Calu3 (cell line): ENCODE measurements at regions not wholly inside any gene's neighbourhood (a gene's known extent, or its start where the extent isn't known, plus 50 kb on each side); places are given as distances from the start of the nearest gene placed in this dataset.

Experiments used
- BruUV-seq: library from RNA; stranded (reverse); fragments of 400-500 nt; replicated peaks from 2 replicates; lab custom pipeline; 2021; lab: Mats Ljungman, UMichigan
- CTCF ChIA-PET: fragments of 300-600 bp; sonication (Branson Sonifier 250); formaldehyde crosslinking; loops from one replicate; lab custom pipeline; 2022; ENCODE audit warnings: antibody characterized with exemption; lab: Charles Lee
- DNase-seq: peaks from one replicate; pipeline ENCODE4 v3.0.0; 2022
- H3K27ac Mint-ChIP-seq: one replicate; pipeline ENCODE4 v1.8.0; 2022; ENCODE audit warnings: mixed read lengths; ENCODE audit not compliant: unreplicated experiment
- H3K27me3 Mint-ChIP-seq: one replicate; pipeline ENCODE4 v1.8.0; 2022; ENCODE audit warnings: mixed read lengths; ENCODE audit not compliant: unreplicated experiment
- H3K36me3 Mint-ChIP-seq: one replicate; pipeline ENCODE4 v1.8.0; 2022; ENCODE audit warnings: mild to moderate bottlenecking, moderate library complexity, mixed read lengths; ENCODE audit not compliant: insufficient read depth, unreplicated experiment
- H3K4me1 Mint-ChIP-seq: one replicate; pipeline ENCODE4 v1.8.0; 2022; ENCODE audit warnings: mild to moderate bottlenecking, low read depth, mixed read lengths; ENCODE audit not compliant: unreplicated experiment
- H3K4me3 Mint-ChIP-seq: one replicate; pipeline ENCODE4 v1.8.0; 2022; ENCODE audit warnings: mild to moderate bottlenecking, low read depth, moderate library complexity, mixed read lengths; ENCODE audit not compliant: unreplicated experiment
- H3K9me3 Mint-ChIP-seq: one replicate; pipeline ENCODE4 v1.8.0; 2022; ENCODE audit warnings: low read depth, mixed read lengths; ENCODE audit not compliant: unreplicated experiment
- CTCF ChIP-seq: fragments of 200-600 bp; IDR thresholded peaks from one replicate; pipeline ENCODE4 v1.8.0; 2022; ENCODE audit warnings: antibody characterized with exemption; ENCODE audit not compliant: unreplicated experiment
- intact Hi-C: fragments of 100-400 bp; cut with micrococcal nuclease; formaldehyde crosslinking; loops from one replicate; pipeline ENCODE4 v1.10.0; 2022; ENCODE audit not compliant: unreplicated experiment

DNA sequence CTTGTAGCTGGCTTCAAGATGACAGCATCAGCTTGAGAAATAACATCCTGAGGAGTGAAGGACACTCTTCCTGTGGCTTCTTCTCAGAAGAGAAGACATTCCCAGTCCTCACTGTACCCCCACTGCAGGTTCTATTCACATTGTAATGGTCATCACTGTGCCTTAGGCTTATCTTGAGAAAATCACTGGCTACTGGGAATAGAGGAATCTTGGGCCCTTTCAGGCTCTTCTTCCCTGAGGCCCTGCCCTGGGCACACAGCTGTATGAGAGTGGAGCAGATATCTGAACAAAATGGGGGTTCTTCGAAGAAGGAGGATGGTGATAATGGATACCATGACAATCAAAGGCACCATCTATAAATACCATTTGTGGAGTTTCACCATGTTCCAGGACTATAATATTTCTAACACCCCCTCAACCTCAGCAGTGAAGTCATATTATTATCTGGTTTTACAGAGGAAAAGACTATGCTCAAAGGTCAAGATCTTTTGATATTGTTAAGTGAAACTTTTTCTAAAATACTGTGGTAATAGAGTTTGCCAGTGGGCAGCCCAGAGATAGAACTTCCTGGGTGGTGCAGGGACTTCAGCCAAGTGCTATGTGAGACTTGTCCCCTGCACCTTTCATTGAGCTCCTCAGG, 143.1 kb upstream of the KCNE2 start:
- BruUV-seq = no TSS peak
- Mint-ChIP-seq H3K4me1 (no peaks in the 10 kb centered on the region), H3K4me3 (no peak overlapping the region), H3K27ac (no peak overlapping the region), H3K27me3 (peaks cover 14% of the 10 kb centered on the region), H3K9me3 (peaks cover 3% of the 10 kb centered on the region), H3K36me3 (no peaks in the 10 kb centered on the region)
- no peak for TF ChIP-seq CTCF
- no peak for DNase-seq
- CTCF ChIA-PET = no interaction called here
- intact Hi-C loops = no loop called here

DNA sequence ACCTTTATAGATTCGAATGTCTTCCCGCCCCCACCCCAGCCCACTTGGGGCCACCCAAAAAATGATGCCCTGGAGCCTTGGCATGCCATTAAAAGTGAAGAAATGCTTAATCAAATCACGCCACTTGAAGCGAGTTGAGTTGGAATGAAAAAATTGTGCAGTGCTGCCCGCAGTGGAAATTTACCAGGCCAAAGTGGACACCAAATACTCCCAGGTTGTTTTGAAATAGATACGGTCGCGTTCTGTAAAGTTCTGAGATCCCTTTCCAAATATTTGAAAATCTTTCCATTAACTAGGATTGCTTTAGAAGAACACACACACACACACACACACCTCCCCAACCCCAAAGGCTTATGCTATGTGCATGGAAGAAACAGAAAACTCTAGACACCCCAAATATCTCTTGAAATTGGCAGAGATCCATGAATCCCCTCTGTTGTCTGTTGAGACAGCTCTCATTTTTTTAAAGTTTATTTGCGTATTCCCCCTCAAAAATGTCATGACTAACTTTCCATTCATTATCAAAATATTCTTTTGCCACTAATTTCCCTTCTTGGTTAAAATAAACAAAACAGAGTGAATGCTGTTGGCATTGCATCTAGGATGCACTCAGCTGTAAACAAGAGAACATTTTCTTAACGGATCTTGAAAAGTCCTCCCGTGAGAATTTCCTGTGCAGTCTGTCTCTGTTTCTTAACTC, 142.3 kb upstream of the KCNE2 start:
- H3K27ac Mint-ChIP-seq = no peak overlapping the region
- intact Hi-C loops = no loop called here
- no peaks in the 10 kb centered on the region for H3K36me3 Mint-ChIP-seq
- no peaks in the 10 kb centered on the region for H3K4me1 Mint-ChIP-seq
- BruUV-seq = no TSS peak
- H3K4me3 Mint-ChIP-seq = no peak overlapping the region
- no peak for DNase-seq
- H3K27me3 Mint-ChIP-seq = peaks cover 14% of the 10 kb centered on the region
- peaks cover 3% of the 10 kb centered on the region for H3K9me3 Mint-ChIP-seq
- TF ChIP-seq CTCF = no peak
- CTCF ChIA-PET = no interaction called here

GRCh38 chr21:34222031-34222335, 141.8 kb upstream of the KCNE2 start:
- BruUV-seq = no TSS peak
- TF ChIP-seq CTCF = no peak
- DNase-seq = no peak
- Mint-ChIP-seq H3K27ac (no peak overlapping the region), H3K4me3 (no peak overlapping the region), H3K9me3 (peaks cover 3% of the 10 kb centered on the region), H3K36me3 (no peaks in the 10 kb centered on the region), H3K27me3 (peaks cover 14% of the 10 kb centered on the region), H3K4me1 (no peaks in the 10 kb centered on the region)
- CTCF ChIA-PET = interaction anchor here (0.6 kb wide), 1 partner anchor 31 kb away, joined by 3 read pairs; no protein-coding TSS in a partner anchor
- intact Hi-C loops = no loop called here

GRCh38 chr21:34223376-34223775, 140.4 kb upstream of the KCNE2 start:
- DNase-seq = no peak
- CTCF ChIA-PET = no interaction called here
- Mint-ChIP-seq H3K4me1 (no peaks in the 10 kb centered on the region), H3K36me3 (no peaks in the 10 kb centered on the region), H3K27ac (no peak overlapping the region), H3K4me3 (no peak overlapping the region), H3K9me3 (peaks cover 3% of the 10 kb centered on the region), H3K27me3 (peaks cover 14% of the 10 kb centered on the region)
- TF ChIP-seq CTCF = no peak
- no TSS peak for BruUV-seq
- intact Hi-C loops = no loop called here
